KMS-11 (cell line): ENCODE measurements at regions not wholly inside any gene's neighbourhood (a gene's known extent, or its start where the extent isn't known, plus 50 kb on each side); places are given as distances from the start of the nearest gene placed in this dataset.
"Not testable (repeated sequence)": the region's sequence is repeated elsewhere in the genome, so short reads cannot be mapped to it uniquely, and the experiment has no call there.

ENCODE experiments used
- H2AFZ ChIP-seq: fragments of 200-600 bp; sonication (generic); 2 replicates; pipeline ENCODE4 v1.6.1; 2016; ENCODE audit warnings: antibody characterized with exemption, mixed run types, low read depth
- H3K27ac ChIP-seq: fragments of 200-600 bp; sonication (generic); 2 replicates; pipeline ENCODE4 v1.6.1; 2016; ENCODE audit warnings: mild to moderate bottlenecking, mixed run types
- H3K27me3 ChIP-seq: fragments of 200-600 bp; sonication (generic); 2 replicates; pipeline ENCODE4 v1.6.1; 2017; ENCODE audit warnings: mild to moderate bottlenecking, low read depth, mixed run types, moderate library complexity; ENCODE audit not compliant: insufficient read depth
- H3K36me3 ChIP-seq: fragments of 200-600 bp; sonication (generic); 2 replicates; pipeline ENCODE4 v1.6.1; 2017; ENCODE audit warnings: mild to moderate bottlenecking, mixed run types; ENCODE audit not compliant: insufficient read depth
- H3K4me1 ChIP-seq: fragments of 200-600 bp; sonication (generic); 2 replicates; pipeline ENCODE4 v1.6.1; 2016; ENCODE audit warnings: mild to moderate bottlenecking, low read depth, mixed run types; ENCODE audit not compliant: poor library complexity, severe bottlenecking
- H3K4me2 ChIP-seq: fragments of 200-600 bp; sonication (generic); 2 replicates; pipeline ENCODE4 v1.7.0; 2016; ENCODE audit warnings: mild to moderate bottlenecking, mixed run types
- H3K4me3 ChIP-seq: fragments of 200-600 bp; sonication (generic); IDR thresholded peaks from 2 replicates; pipeline ENCODE4 v1.6.1; 2017; ENCODE audit warnings: low read depth, low read length, mixed read lengths; ENCODE audit not compliant: insufficient read depth
- H3K79me2 ChIP-seq: fragments of 200-600 bp; sonication (generic); 2 replicates; pipeline ENCODE4 v1.6.1; 2016; ENCODE audit warnings: low read depth, mixed run types; ENCODE audit not compliant: insufficient read depth
- H3K9ac ChIP-seq: fragments of 200-600 bp; sonication (generic); 2 replicates; pipeline ENCODE4 v1.6.1; 2016; ENCODE audit warnings: mild to moderate bottlenecking, mixed run types
- H4K20me1 ChIP-seq: fragments of 200-600 bp; sonication (generic); 2 replicates; pipeline ENCODE4 v1.6.1; 2016; ENCODE audit warnings: mild to moderate bottlenecking, mixed run types; ENCODE audit not compliant: insufficient read depth
- TF ChIP-seq, protein P1 (sequence below): fragments of 200-600 bp; sonication (generic); conservative IDR thresholded peaks from 2 replicates; pipeline ENCODE4 v1.6.1; 2017; ENCODE audit warnings: low read depth, mild to moderate bottlenecking, antibody characterized with exemption, low read length, moderate library complexity, mixed read lengths

DNA sequence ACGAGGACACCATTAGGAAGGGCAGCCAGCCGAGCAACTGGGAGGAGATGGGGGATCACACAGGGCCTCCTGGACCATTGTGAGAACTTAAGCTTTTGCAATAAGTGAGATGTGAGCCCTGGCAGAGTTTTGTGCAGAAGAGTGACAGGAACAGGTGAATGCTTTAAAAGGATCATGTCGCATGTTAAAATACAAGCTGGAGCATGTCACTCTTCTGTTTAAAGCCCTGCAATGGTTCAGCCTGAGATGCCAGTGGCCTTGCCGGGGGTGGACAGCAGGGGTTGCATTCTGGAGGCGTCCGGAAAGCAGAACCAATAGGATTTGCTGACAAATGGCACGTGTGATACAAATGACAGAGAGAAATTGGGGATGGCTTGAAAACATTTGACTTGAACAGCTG is 137.5 kb upstream of the RFLNA start:
- Histone ChIP-seq H2AFZ (no peak overlapping the region), H3K4me1 (peaks cover 23% of the 10 kb centered on the region), H3K4me2 (no peak overlapping the region), H3K9ac (no peak overlapping the region), H3K4me3 (no peak overlapping the region), H3K27ac (no peak overlapping the region), H3K36me3 (no peaks in the 10 kb centered on the region), H3K79me2 (no peaks in the 10 kb centered on the region), H3K27me3 (no peaks in the 10 kb centered on the region), H4K20me1 (no peaks in the 10 kb centered on the region)
- TF ChIP-seq, protein P1, sequence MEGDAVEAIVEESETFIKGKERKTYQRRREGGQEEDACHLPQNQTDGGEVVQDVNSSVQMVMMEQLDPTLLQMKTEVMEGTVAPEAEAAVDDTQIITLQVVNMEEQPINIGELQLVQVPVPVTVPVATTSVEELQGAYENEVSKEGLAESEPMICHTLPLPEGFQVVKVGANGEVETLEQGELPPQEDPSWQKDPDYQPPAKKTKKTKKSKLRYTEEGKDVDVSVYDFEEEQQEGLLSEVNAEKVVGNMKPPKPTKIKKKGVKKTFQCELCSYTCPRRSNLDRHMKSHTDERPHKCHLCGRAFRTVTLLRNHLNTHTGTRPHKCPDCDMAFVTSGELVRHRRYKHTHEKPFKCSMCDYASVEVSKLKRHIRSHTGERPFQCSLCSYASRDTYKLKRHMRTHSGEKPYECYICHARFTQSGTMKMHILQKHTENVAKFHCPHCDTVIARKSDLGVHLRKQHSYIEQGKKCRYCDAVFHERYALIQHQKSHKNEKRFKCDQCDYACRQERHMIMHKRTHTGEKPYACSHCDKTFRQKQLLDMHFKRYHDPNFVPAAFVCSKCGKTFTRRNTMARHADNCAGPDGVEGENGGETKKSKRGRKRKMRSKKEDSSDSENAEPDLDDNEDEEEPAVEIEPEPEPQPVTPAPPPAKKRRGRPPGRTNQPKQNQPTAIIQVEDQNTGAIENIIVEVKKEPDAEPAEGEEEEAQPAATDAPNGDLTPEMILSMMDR = no peak

DNA sequence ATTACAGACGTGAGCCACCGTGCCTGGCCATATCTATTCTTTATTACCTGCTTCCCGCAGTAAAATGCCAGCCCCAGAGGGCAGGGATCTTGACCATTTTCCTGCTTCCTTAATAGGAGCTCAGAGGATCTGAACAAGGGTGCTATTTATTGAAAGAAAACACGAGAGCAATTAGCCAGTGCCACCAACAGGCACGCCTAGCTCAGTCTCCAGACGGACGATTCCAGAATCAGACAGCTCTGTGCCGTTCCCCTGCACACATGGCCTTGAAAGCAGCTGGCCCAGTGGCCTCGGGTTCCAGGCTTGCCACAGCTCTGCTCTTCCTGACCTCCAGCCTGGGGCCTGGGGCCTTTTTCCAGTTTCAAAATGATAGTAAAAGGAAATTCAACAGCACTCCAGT is 135.2 kb upstream of the RFLNA start:
- no peaks in the 10 kb centered on the region for H3K36me3 ChIP-seq
- no peak overlapping the region for H3K9ac ChIP-seq
- H3K4me1 ChIP-seq = peaks cover 8% of the 10 kb centered on the region
- H3K79me2 ChIP-seq = no peaks in the 10 kb centered on the region
- no peaks in the 10 kb centered on the region for H4K20me1 ChIP-seq
- H3K27me3 ChIP-seq = no peaks in the 10 kb centered on the region
- no peak overlapping the region for H3K4me3 ChIP-seq
- no peak overlapping the region for H2AFZ ChIP-seq
- H3K4me2 ChIP-seq = no peak overlapping the region
- no peak overlapping the region for H3K27ac ChIP-seq
- TF ChIP-seq, protein P1 = no peak

DNA sequence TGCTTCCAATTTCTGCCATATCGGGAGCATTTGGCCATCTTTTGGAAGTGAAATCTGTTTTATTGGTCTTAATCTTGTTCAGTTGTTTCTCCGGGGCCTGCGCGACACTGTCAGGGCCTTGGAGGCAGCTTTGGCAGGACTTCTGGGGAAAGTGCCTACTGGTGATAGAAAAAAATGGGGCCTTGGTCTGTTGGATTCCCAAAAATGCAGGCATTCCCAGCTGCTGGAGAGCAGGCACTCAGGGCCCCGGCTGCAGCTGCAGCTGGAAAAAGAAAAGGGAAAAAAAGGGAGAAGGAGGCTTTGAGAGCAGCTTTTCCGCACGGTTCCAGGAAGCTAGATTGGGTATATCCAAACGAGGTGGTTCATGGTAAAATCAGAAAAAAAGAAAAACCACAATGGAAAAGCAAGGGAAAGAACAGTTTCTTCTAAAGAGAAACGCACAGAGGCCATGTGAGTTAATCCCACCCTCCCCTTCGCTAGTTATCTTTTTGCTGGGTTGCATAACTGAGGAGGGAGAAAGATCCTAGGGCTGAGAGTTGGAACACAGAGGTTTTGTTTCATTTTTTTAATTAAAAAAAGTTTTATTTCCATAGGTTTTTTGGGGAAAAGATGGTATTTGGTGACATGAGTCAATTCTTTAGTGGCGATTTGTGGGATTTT is 134.7 kb upstream of the RFLNA start:
- H3K27me3 ChIP-seq = no peaks in the 10 kb centered on the region
- H4K20me1 ChIP-seq = no peaks in the 10 kb centered on the region
- no peak overlapping the region for H3K9ac ChIP-seq
- H3K4me3 ChIP-seq = no peak overlapping the region
- H3K4me2 ChIP-seq = no peak overlapping the region
- H3K36me3 ChIP-seq = no peaks in the 10 kb centered on the region
- TF ChIP-seq, protein P1 = no peak
- no peaks in the 10 kb centered on the region for H3K79me2 ChIP-seq
- H3K4me1 ChIP-seq = peaks cover 3% of the 10 kb centered on the region
- H3K27ac ChIP-seq = no peak overlapping the region
- no peak overlapping the region for H2AFZ ChIP-seq

DNA sequence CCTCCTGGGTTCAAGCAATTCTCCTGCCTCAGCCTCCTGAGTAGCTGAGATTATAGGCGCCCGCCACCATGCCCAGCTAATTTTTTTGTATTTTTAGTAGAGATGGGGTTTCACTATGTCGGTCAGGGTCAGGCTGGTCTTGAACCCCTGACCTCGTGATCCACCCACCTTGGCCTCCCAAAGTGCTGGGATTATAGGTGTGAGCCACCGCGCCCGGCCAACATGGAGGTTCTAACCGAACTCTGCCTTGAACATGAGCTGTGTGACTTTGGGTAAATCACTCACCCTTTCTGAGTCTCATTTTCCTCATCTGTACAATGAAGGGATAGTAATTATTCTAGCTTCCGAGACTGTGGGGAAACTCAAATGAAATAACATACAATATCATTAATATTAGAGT is 133.5 kb upstream of the RFLNA start:
- H3K4me3 ChIP-seq, H3K79me2 ChIP-seq, H3K9ac ChIP-seq, H3K27ac ChIP-seq, H2AFZ ChIP-seq, H4K20me1 ChIP-seq, H3K4me2 ChIP-seq, H3K27me3 ChIP-seq, H3K36me3 ChIP-seq: not testable (repeated sequence)
- peaks cover 12% of the 10 kb centered on the region for H3K4me1 ChIP-seq
